GM23338 (cell line): ENCODE measurements at regions not wholly inside any gene's neighbourhood (a gene's known extent, or its start where the extent isn't known, plus 50 kb on each side); places are given as distances from the start of the nearest gene placed in this dataset.

Experiments
- ATAC-seq: fragments of 200-7000 bp; cut with Tn5 transposase; 3 replicates; pipeline ENCODE4 v1.9.1; 2020
- DNase-seq: peaks from one replicate; pipeline ENCODE4 v3.0.0-alpha.2; 2015; ENCODE audit warnings: low spot score
- H2AFZ ChIP-seq: fragments of 200-600 bp; sonication (generic); 2 replicates; pipeline ENCODE4 v1.8.0; 2016; ENCODE audit warnings: antibody characterized with exemption, mild to moderate bottlenecking, moderate library complexity
- H3F3A ChIP-seq: fragments of 200-600 bp; sonication (generic); replicated peaks from 2 replicates; pipeline ENCODE4 v1.8.0; 2017; ENCODE audit warnings: antibody characterized with exemption, mixed run types, low read depth
- H3K27ac ChIP-seq: fragments of 200-600 bp; sonication (generic); 2 replicates; pipeline ENCODE4 v1.6.1; 2016; ENCODE audit warnings: low read depth
- H3K27me3 ChIP-seq: fragments of 200-600 bp; sonication (generic); 2 replicates; pipeline ENCODE4 v1.8.0; 2016; ENCODE audit warnings: mild to moderate bottlenecking, mixed run types, moderate library complexity; ENCODE audit not compliant: insufficient read depth
- H3K36me3 ChIP-seq: fragments of 200-600 bp; sonication (generic); 2 replicates; pipeline ENCODE4 v1.8.0; 2016; ENCODE audit warnings: mild to moderate bottlenecking; ENCODE audit not compliant: insufficient read depth
- H3K4me1 ChIP-seq: fragments of 200-600 bp; sonication (generic); 2 replicates; pipeline ENCODE4 v1.8.0; 2016; ENCODE audit warnings: mild to moderate bottlenecking, moderate library complexity; ENCODE audit not compliant: insufficient read depth
- H3K4me2 ChIP-seq: fragments of 200-600 bp; sonication (generic); 2 replicates; pipeline ENCODE4 v1.7.1; 2017; ENCODE audit warnings: mixed run types
- H3K4me3 ChIP-seq: fragments of 200-600 bp; sonication (generic); 2 replicates; pipeline ENCODE4 v1.6.1; 2016; ENCODE audit warnings: mixed run types
- H3K79me2 ChIP-seq: fragments of 200-600 bp; sonication (generic); replicated peaks from 2 replicates; pipeline ENCODE4 v1.8.0; 2017; ENCODE audit warnings: mild to moderate bottlenecking; ENCODE audit not compliant: insufficient read depth
- H3K9me2 ChIP-seq: fragments of 200-600 bp; sonication (generic); 2 replicates; pipeline ENCODE4 v1.8.0; 2017; ENCODE audit not compliant: insufficient read depth
- H4K20me1 ChIP-seq: fragments of 200-600 bp; sonication (generic); replicated peaks from 2 replicates; pipeline ENCODE4 v1.8.0; 2017; ENCODE audit warnings: mild to moderate bottlenecking; ENCODE audit not compliant: insufficient read depth
- H3K27ac Mint-ChIP-seq: 2 replicates; pipeline ENCODE4 v1.8.0; 2020; ENCODE audit warnings: inconsistent platforms, mild to moderate bottlenecking, moderate library complexity, mixed read lengths
- H3K27me3 Mint-ChIP-seq: 3 replicates; pipeline ENCODE4 v1.8.0; 2022; ENCODE audit warnings: low read depth, mild to moderate bottlenecking, moderate library complexity, mixed read lengths, inconsistent platforms; ENCODE audit not compliant: insufficient read depth, poor library complexity
- H3K36me3 Mint-ChIP-seq: 3 replicates; pipeline ENCODE4 v1.8.0; 2021; ENCODE audit warnings: low read depth, mild to moderate bottlenecking, inconsistent platforms, moderate library complexity, mixed read lengths
- H3K4me1 Mint-ChIP-seq: 3 replicates; pipeline ENCODE4 v1.8.0; 2020; ENCODE audit warnings: mild to moderate bottlenecking, inconsistent platforms, mixed read lengths
- H3K4me3 Mint-ChIP-seq: 3 replicates; pipeline ENCODE4 v1.8.0; 2021; ENCODE audit warnings: moderate library complexity, mild to moderate bottlenecking, inconsistent platforms, mixed read lengths
- H3K9me3 Mint-ChIP-seq: 3 replicates; pipeline ENCODE4 v1.8.0; 2020; ENCODE audit warnings: moderate library complexity, mild to moderate bottlenecking, inconsistent platforms, mixed read lengths
- CREB1 ChIP-seq: fragments of 250-450 bp; sonication (Bioruptor Pico); IDR thresholded peaks from 2 replicates; pipeline ENCODE4 v1.5.0; 2020; ENCODE audit warnings: low read depth, mild to moderate bottlenecking, moderate library complexity
- EZH2 ChIP-seq: fragments of 200-600 bp; sonication (generic); IDR thresholded peaks from one replicate; pipeline ENCODE4 v1.8.0; 2017; ENCODE audit warnings: antibody characterized with exemption, mild to moderate bottlenecking, low read depth; ENCODE audit not compliant: unreplicated experiment
- EZH2phosphoT487 ChIP-seq: fragments of 200-600 bp; sonication (generic); IDR thresholded peaks from one replicate; pipeline ENCODE4 v1.8.1; 2018; ENCODE audit warnings: antibody characterized with exemption; ENCODE audit not compliant: unreplicated experiment
- JUNB ChIP-seq: IDR thresholded peaks from one replicate; pipeline ENCODE4 v1.6.1; 2016; ENCODE audit warnings: antibody characterized with exemption; ENCODE audit not compliant: unreplicated experiment
- NANOG ChIP-seq: IDR thresholded peaks from 2 replicates; pipeline ENCODE4 v1.6.1; 2016; ENCODE audit warnings: antibody characterized with exemption, borderline replicate concordance
- POLR2AphosphoS5 ChIP-seq: IDR thresholded peaks from 2 replicates; pipeline ENCODE4 v1.6.1; 2016; ENCODE audit warnings: antibody characterized with exemption, low read depth
- STAT1 ChIP-seq: IDR thresholded peaks from one replicate; pipeline ENCODE4 v1.6.1; 2016; ENCODE audit warnings: antibody characterized with exemption; ENCODE audit not compliant: unreplicated experiment
- ZNF331 ChIP-seq: fragments of 250-450 bp; sonication (Bioruptor Pico); IDR thresholded peaks from 2 replicates; pipeline ENCODE4 v1.5.0; 2020; ENCODE audit warnings: low read depth, mild to moderate bottlenecking, moderate library complexity
- TF ChIP-seq, protein P1 (sequence below): fragments of 250-450 bp; sonication (Bioruptor Pico); IDR thresholded peaks from 2 replicates; pipeline ENCODE4 v1.5.0; 2020; ENCODE audit warnings: mild to moderate bottlenecking, moderate library complexity
- TF ChIP-seq, protein P2 (sequence below): IDR thresholded peaks from 2 replicates; pipeline ENCODE4 v1.6.1; 2016; ENCODE audit warnings: antibody characterized with exemption
- TF ChIP-seq, protein P3 (sequence below), 2 experiments: fragments of 200-600 bp in 1 of 2; sonication (generic) in 1 of 2; conservative IDR thresholded peaks; 2 replicates each; pipeline versions ENCODE4 v1.5.1 to v1.6.1; 2016 to 2017; ENCODE audit warnings: antibody characterized with exemption in 2 of 2, low read depth in 2 of 2, mild to moderate bottlenecking in 2 of 2, moderate library complexity in 1 of 2
- TF ChIP-seq, protein P4 (sequence below): IDR thresholded peaks from one replicate; pipeline ENCODE4 v1.6.1; 2018; ENCODE audit warnings: antibody characterized with exemption; ENCODE audit not compliant: unreplicated experiment

DNA sequence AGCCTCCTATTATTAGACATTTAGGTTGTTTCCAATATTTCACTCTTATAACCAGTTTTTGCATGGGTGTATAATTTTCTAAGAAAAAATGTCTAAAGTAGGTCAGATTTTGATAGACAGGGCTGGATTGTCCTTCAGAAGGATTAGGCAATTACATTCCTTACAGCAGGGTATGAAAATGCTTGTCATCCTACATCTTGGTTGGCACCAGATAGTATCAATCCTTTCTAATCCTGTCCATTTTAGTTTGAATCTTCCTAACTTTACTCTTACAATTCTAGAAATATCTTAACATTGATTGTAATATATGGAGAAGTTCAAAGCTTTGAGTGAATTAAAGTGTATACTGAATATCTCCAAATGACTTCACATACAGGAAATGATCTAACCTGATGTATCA is 63.0 kb upstream of the ZBED5 start (continued):
- TF ChIP-seq, protein P1, sequence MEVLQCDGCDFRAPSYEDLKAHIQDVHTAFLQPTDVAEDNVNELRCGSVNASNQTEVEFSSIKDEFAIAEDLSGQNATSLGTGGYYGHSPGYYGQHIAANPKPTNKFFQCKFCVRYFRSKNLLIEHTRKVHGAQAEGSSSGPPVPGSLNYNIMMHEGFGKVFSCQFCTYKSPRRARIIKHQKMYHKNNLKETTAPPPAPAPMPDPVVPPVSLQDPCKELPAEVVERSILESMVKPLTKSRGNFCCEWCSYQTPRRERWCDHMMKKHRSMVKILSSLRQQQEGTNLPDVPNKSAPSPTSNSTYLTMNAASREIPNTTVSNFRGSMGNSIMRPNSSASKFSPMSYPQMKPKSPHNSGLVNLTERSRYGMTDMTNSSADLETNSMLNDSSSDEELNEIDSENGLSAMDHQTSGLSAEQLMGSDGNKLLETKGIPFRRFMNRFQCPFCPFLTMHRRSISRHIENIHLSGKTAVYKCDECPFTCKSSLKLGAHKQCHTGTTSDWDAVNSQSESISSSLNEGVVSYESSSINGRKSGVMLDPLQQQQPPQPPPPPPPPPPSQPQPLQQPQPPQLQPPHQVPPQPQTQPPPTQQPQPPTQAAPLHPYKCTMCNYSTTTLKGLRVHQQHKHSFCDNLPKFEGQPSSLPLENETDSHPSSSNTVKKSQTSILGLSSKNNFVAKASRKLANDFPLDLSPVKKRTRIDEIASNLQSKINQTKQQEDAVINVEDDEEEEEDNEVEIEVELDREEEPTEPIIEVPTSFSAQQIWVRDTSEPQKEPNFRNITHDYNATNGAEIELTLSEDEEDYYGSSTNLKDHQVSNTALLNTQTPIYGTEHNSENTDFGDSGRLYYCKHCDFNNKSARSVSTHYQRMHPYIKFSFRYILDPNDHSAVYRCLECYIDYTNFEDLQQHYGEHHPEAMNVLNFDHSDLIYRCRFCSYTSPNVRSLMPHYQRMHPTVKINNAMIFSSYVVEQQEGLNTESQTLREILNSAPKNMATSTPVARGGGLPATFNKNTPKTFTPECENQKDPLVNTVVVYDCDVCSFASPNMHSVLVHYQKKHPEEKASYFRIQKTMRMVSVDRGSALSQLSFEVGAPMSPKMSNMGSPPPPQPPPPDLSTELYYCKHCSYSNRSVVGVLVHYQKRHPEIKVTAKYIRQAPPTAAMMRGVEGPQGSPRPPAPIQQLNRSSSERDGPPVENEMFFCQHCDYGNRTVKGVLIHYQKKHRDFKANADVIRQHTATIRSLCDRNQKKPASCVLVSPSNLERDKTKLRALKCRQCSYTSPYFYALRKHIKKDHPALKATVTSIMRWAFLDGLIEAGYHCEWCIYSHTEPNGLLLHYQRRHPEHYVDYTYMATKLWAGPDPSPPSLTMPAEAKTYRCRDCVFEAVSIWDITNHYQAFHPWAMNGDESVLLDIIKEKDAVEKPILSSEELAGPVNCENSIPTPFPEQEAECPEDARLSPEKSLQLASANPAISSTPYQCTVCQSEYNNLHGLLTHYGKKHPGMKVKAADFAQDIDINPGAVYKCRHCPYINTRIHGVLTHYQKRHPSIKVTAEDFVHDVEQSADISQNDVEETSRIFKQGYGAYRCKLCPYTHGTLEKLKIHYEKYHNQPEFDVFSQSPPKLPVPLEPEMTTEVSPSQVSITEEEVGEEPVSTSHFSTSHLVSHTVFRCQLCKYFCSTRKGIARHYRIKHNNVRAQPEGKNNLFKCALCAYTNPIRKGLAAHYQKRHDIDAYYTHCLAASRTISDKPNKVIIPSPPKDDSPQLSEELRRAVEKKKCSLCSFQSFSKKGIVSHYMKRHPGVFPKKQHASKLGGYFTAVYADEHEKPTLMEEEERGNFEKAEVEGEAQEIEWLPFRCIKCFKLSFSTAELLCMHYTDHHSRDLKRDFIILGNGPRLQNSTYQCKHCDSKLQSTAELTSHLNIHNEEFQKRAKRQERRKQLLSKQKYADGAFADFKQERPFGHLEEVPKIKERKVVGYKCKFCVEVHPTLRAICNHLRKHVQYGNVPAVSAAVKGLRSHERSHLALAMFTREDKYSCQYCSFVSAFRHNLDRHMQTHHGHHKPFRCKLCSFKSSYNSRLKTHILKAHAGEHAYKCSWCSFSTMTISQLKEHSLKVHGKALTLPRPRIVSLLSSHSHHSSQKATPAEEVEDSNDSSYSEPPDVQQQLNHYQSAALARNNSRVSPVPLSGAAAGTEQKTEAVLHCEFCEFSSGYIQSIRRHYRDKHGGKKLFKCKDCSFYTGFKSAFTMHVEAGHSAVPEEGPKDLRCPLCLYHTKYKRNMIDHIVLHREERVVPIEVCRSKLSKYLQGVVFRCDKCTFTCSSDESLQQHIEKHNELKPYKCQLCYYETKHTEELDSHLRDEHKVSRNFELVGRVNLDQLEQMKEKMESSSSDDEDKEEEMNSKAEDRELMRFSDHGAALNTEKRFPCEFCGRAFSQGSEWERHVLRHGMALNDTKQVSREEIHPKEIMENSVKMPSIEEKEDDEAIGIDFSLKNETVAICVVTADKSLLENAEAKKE (CRISPR knock-in tag), result no peak
- TF ChIP-seq ZNF331 (CRISPR knock-in tag) (no peak), POLR2AphosphoS5 (no peak), EZH2phosphoT487 (no peak)
- TF ChIP-seq, protein P2, sequence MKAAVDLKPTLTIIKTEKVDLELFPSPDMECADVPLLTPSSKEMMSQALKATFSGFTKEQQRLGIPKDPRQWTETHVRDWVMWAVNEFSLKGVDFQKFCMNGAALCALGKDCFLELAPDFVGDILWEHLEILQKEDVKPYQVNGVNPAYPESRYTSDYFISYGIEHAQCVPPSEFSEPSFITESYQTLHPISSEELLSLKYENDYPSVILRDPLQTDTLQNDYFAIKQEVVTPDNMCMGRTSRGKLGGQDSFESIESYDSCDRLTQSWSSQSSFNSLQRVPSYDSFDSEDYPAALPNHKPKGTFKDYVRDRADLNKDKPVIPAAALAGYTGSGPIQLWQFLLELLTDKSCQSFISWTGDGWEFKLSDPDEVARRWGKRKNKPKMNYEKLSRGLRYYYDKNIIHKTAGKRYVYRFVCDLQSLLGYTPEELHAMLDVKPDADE, result no peak
- TF ChIP-seq, protein P3, sequence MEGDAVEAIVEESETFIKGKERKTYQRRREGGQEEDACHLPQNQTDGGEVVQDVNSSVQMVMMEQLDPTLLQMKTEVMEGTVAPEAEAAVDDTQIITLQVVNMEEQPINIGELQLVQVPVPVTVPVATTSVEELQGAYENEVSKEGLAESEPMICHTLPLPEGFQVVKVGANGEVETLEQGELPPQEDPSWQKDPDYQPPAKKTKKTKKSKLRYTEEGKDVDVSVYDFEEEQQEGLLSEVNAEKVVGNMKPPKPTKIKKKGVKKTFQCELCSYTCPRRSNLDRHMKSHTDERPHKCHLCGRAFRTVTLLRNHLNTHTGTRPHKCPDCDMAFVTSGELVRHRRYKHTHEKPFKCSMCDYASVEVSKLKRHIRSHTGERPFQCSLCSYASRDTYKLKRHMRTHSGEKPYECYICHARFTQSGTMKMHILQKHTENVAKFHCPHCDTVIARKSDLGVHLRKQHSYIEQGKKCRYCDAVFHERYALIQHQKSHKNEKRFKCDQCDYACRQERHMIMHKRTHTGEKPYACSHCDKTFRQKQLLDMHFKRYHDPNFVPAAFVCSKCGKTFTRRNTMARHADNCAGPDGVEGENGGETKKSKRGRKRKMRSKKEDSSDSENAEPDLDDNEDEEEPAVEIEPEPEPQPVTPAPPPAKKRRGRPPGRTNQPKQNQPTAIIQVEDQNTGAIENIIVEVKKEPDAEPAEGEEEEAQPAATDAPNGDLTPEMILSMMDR (conservative IDR thresholded peaks at IDR 0.05; ENCODE audit: low read depth in 2 of 2), result no peak

DNA sequence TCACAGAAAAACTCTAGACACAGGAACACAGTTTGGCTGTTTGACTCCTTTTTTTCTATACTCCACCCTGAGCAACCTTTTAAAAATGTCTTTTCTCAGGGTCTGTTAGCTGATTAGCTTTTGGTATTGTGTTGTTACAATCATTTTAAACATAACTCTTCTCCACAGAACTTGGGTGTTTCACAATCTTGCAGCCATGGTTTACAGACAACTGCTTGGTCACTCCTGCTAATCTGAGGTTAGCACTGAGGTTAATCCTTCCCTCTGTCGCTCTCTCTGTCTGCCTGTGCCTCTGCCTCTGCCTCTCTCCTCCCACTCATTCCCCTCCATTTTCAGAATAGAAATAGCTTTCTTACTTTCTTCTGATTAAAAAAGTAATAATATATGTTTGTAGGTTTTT is 62.4 kb upstream of the ZBED5 start:
- no peaks in the 10 kb centered on the region for H3K4me1 ChIP-seq
- H3K27me3 ChIP-seq, result no peaks in the 10 kb centered on the region
- H3K79me2 ChIP-seq, result no peaks in the 10 kb centered on the region
- H3K27ac Mint-ChIP-seq, result no peak overlapping the region
- no peaks in the 10 kb centered on the region for H3K9me2 ChIP-seq
- H3K9me3 Mint-ChIP-seq, result peaks cover 26% of the 10 kb centered on the region
- no peak overlapping the region for H3K4me3 Mint-ChIP-seq
- H3K36me3 ChIP-seq, result no peaks in the 10 kb centered on the region
- peak overlapping the region; percentile 6; the same call in 1 of the 2 replicates for H2AFZ ChIP-seq
- no peaks in the 10 kb centered on the region for H4K20me1 ChIP-seq
- H3K27ac ChIP-seq, result no peak overlapping the region
- DNase-seq (no peak), ATAC-seq (no peak)
- no peaks in the 10 kb centered on the region for H3K27me3 Mint-ChIP-seq
- no peak overlapping the region for H3K4me3 ChIP-seq
- H3K36me3 Mint-ChIP-seq, result peaks cover 14% of the 10 kb centered on the region; the same call in 2 of the 3 replicates
- H3K4me2 ChIP-seq, result no peak overlapping the region
- H3F3A ChIP-seq, result no peaks in the 10 kb centered on the region
- peaks cover 6% of the 10 kb centered on the region; the same call in 2 of the 3 replicates for H3K4me1 Mint-ChIP-seq
- TF ChIP-seq, protein P2, result no peak
- TF ChIP-seq EZH2 (no peak), NANOG (no peak), CREB1 (no peak), STAT1 (no peak), JUNB (no peak), EZH2phosphoT487 (no peak)
- TF ChIP-seq, protein P4, sequence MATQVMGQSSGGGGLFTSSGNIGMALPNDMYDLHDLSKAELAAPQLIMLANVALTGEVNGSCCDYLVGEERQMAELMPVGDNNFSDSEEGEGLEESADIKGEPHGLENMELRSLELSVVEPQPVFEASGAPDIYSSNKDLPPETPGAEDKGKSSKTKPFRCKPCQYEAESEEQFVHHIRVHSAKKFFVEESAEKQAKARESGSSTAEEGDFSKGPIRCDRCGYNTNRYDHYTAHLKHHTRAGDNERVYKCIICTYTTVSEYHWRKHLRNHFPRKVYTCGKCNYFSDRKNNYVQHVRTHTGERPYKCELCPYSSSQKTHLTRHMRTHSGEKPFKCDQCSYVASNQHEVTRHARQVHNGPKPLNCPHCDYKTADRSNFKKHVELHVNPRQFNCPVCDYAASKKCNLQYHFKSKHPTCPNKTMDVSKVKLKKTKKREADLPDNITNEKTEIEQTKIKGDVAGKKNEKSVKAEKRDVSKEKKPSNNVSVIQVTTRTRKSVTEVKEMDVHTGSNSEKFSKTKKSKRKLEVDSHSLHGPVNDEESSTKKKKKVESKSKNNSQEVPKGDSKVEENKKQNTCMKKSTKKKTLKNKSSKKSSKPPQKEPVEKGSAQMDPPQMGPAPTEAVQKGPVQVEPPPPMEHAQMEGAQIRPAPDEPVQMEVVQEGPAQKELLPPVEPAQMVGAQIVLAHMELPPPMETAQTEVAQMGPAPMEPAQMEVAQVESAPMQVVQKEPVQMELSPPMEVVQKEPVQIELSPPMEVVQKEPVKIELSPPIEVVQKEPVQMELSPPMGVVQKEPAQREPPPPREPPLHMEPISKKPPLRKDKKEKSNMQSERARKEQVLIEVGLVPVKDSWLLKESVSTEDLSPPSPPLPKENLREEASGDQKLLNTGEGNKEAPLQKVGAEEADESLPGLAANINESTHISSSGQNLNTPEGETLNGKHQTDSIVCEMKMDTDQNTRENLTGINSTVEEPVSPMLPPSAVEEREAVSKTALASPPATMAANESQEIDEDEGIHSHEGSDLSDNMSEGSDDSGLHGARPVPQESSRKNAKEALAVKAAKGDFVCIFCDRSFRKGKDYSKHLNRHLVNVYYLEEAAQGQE, result no peak
